RWPE1 (cell line): ENCODE measurements at regions not wholly inside any gene's neighbourhood (a gene's known extent, or its start where the extent isn't known, plus 50 kb on each side); places are given as distances from the start of the nearest gene placed in this dataset.
A peak's percentile ranks its signal among the peaks of the same experiment; 100 is the strongest.

ENCODE experiments used
- CTCF ChIA-PET: fragments of 350-600 bp; sonication (Branson Sonifier 250); formaldehyde crosslinking; extraction: SDS; loops from one replicate; lab custom pipeline; 2021; lab: Yijun Ruan, JAX
- POLR2A ChIA-PET: fragments of 400-600 bp; formaldehyde crosslinking; extraction: SDS; loops from one replicate; lab custom pipeline; 2020; ENCODE audit warnings: antibody characterized with exemption; ENCODE audit not compliant: low non-redundant PET; lab: Yijun Ruan, JAX
- DNase-seq: peaks from one replicate; pipeline ENCODE4 v3.0.0; 2012; ENCODE audit warnings: low spot score
- H3K27ac ChIP-seq: fragments of 450-650 bp; 2 replicates; pipeline ENCODE4 v1.5.1; 2017
- CTCF ChIP-seq: fragments of 450-650 bp; conservative IDR thresholded peaks from 2 replicates; pipeline ENCODE4 v1.5.1; 2017; ENCODE audit warnings: low read depth, mild to moderate bottlenecking

GRCh38 chr14:29463727-29464395 lies 463.8 kb downstream of the PRKD1 start:
- peak; percentile 5 for DNase-seq
- no peak overlapping the region for H3K27ac ChIP-seq
- ChIA-PET CTCF (no interaction called here), POLR2A (no interaction called here)
- no peak for TF ChIP-seq CTCF

GRCh38 chr14:29465095-29465494 lies 462.6 kb downstream of the PRKD1 start:
- ChIA-PET POLR2A (no interaction called here), CTCF (interaction anchor here (0.6 to 0.7 kb wide), 2 partner anchors 37 to 327 kb away, joined by 4 read pairs; no protein-coding TSS in a partner anchor)
- TF ChIP-seq CTCF, result no peak
- DNase-seq, result no peak
- no peak overlapping the region for H3K27ac ChIP-seq

- CTCF ChIA-PET, result no interaction called here
- no peak overlapping the region for H3K27ac ChIP-seq
- peak; percentile 46 for DNase-seq
- POLR2A ChIA-PET, result no interaction called here
- no peak for TF ChIP-seq CTCF
Observed at GRCh38 chr14:29475641-29476040, 452.0 kb downstream of the PRKD1 start.

- H3K27ac ChIP-seq, result no peak overlapping the region
- ChIA-PET POLR2A (no interaction called here), CTCF (no interaction called here)
- no peak for TF ChIP-seq CTCF
- DNase-seq, result no peak
Observed at GRCh38 chr14:29486132-29486531, 441.5 kb downstream of the PRKD1 start.

- DNase-seq, result no peak
- ChIA-PET CTCF (interaction anchor here (0.5 kb wide), 1 partner anchor 262 kb away, joined by 3 read pairs; no protein-coding TSS in a partner anchor), POLR2A (no interaction called here)
- no peak for TF ChIP-seq CTCF
- H3K27ac ChIP-seq, result no peak overlapping the region
Observed at GRCh38 chr14:29489911-29490425, 437.7 kb downstream of the PRKD1 start.

GRCh38 chr14:29493849-29494248 lies 433.8 kb downstream of the PRKD1 start:
- no peak for DNase-seq
- no peak overlapping the region for H3K27ac ChIP-seq
- ChIA-PET CTCF (interaction anchor here (0.6 kb wide), 1 partner anchor 268 kb away, joined by 4 read pairs; no protein-coding TSS in a partner anchor), POLR2A (no interaction called here)
- no peak for TF ChIP-seq CTCF
